GM21360 (cell line): ENCODE measurements at regions not wholly inside any gene's neighbourhood (a gene's known extent, or its start where the extent isn't known, plus 50 kb on each side); places are given as distances from the start of the nearest gene placed in this dataset.
A peak's percentile ranks its signal among the peaks of the same experiment; 100 is the strongest.

ENCODE experiments used
- ATAC-seq: cut with Tn5 transposase; IDR thresholded peaks from one replicate; pipeline ENCODE4 v1.9.1; 2021; ENCODE audit warnings: mild to moderate bottlenecking, moderate library complexity; ENCODE audit not compliant: unreplicated experiment

DNA sequence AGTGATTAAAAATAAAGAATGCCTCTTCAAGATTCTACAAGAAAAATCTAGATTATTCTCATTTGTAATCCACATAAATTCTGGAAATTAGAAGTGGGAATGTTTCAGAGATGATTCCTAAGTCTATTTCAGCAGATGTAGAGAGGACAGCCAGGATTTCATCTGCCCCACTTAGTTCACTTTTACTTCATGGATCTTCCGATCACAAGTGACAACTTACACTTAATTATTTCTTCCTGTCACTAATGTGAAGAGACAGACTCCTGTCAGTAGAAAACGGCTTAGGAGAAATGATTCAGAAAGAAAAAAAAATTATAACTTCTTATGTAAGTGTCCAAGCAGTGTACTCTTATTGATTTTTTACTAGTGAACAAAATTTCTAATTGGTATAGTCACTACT lies 368.2 kb upstream of the SMIM30 start:
- no peak for ATAC-seq

DNA sequence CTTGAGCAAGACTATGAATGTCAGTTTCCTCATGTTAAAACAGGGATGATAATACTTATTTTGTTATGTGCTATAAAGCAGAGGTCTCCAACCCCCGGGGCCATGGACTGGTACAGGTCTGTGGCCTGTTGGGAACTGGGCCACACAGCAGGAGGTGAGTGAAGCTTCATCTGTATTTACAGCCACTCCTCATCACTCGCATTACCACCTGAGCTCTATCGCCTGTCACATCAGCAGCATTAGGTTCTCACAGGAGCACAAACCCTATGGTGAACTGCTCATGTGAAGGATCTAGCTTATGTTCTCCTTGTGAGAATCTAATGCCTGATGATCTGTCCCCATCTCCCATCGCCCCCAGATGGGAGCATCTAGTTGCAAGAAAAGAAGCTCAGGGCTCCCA lies 365.3 kb upstream of the SMIM30 start:
- no peak for ATAC-seq

DNA sequence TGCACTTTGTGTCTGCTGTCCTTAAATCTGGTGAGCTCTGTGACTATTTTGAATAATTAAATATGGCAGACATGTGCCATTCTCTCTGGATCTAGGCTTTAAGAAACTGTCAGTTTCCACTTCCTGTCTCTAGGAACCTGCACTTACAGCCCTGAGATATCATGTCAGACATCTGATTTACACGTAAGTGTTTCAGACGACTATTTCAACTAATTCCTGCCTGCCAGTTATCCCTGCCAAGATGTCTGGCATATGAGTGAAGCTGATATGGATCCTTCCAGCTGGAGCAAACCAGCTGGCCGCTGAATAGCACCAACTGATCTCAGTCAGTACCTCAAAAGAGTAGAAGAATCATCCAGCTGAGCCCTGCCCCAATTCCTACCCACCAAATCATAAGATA lies 362.2 kb upstream of the SMIM30 start:
- ATAC-seq: no peak

DNA sequence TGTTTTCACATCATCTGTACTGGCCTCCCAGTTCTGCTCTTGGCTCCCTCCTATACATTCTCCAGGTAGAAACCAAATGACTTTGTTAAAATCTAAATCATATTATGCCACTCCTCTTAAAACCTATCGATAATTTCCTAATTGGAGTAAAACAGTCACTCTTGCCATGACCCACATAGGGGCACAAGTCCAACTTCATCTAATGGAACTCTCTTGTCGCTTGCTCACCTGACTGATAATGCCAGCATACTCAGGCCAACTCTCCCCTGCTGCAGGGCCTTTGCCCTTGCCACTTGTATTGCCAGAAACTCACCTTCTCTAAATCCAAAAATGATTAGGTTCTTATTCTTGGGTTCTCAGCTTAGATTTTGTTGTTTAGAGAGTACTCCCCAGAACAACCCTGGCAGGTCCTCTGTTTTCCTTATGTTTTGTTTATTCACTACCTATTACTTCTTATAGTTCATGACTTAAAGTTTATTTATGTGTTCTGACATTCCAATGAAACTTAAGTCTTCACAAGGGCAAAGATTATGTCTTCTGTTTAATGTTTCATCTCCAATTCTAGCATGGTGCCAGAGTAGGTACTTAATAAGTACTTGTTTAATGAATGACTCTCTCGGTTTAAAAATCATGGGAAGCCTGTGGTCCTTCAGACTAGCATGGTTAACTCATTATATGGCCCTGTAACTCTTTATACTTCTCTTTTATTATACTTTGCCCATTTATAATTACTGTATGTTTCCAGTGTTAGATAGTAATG lies 345.9 kb upstream of the SMIM30 start:
- no peak for ATAC-seq

DNA sequence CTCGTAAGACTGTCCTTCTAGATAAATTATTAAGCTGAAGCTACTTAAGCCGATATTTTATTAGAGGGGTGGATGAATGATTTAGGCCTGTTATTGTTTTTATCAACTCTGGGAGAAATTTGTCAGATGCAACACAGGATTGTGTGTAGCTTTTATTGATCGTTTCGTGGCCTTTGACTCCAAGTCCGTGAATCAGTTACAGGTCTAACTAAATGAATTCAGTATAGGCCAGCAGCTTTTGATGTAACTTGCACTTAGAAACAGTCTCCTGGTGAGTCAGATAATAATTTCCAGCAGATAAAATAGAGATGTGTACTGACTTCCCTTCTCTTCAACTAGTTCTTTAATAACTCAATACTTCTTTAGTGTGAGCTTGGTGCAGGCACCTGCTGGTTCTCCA lies 341.7 kb upstream of the SMIM30 start:
- ATAC-seq: no peak

DNA sequence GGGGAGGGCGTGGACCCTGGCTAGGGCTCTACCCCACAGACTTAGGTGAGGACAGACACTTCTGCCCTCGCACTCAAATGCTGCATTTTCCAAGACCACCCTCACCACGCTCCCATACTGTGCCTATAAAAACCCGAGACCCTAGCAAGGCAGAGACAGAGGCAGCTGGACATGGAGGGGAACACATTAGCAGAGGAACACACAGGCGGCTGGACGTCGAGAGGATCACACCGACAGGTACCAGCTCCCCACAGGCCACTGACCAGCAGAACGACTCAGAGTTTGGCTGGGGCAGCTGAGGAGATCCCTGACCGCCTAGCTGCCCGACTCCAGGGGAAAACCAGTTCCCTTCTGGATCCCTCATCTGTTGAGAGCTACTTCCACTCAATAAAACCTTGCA lies 338.2 kb upstream of the SMIM30 start:
- no peak for ATAC-seq

DNA sequence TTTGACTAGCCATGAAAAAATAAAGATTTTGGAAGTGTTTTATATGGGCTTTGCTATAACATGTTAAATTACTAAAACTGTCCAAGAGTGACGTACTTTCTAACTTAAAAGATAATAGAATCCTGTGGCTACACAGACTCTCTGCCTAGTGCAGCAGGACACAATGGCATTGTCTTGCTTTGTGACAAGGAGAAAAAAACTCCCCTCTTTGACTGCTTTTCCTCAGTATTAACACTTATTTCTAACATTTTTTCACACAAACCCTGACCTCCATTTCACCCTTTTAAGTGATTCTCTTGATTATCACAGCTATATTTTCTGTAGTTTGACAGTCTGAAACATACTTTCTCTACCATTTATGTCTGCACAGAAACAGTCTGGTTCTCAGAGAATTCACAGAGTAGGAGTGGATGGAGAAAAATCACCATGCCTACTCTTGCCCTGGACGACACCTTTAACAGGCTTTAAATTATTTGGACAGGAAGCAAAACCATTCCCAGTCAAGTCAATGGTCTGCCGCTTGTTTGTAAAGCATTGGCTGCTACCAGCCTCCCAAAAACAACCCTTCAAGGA lies 336.3 kb upstream of the SMIM30 start:
- no peak for ATAC-seq

DNA sequence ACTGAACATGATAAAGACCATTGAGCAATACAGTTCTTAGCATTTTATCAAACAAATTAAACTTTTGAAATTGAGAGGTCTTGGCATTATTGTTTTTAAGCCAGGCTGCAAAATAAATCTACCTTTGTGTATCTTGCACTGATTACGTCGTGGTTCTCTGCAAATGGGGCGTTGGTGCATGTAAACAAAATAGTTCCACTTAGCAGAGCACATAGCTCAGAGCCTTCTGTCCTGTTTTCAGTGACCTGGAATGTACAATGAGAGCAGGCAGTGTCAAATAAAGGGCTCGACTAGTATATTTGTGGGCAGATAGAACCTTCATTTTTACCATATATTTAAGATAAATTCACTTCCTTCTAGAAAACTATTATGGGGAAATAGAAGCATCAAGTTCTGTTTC lies 333.9 kb upstream of the SMIM30 start:
- no peak for ATAC-seq

DNA sequence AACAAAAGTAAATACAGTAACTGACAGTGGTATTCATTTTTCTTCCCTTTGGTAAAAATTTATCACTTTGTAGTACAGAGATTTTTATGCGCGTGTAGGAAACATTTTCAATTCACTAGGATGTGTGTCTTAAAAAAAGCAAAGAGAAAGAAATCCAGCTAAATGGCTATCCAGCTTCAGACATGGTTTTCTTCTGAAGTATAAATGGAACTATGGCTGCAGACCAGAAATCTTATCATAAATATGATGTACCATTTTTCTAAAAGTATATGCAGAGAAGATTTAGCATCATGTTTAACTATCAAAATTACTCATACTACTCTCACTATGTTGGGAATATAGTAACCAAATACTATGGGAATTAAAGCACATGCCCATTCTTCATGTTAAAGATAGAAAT lies 328.4 kb upstream of the SMIM30 start:
- ATAC-seq: no peak

DNA sequence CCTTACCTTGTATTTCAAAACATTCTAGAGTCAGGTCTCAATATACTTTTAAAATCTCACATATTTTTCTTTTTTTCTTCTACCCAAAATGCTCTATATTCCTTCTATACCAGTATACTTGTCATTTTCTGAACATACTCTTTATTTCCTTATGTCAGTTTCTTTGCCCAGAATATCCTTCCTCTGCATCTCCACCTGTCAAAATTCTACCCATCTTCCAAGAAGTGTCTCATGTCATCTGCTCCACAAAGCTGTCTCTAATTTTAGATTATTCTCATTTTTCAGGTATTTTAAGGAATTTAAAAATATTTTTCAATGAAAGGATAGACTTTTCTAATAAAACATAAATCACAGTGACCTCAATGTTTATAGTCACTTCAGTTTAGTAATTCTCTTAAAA lies 328.0 kb upstream of the SMIM30 start:
- no peak for ATAC-seq

DNA sequence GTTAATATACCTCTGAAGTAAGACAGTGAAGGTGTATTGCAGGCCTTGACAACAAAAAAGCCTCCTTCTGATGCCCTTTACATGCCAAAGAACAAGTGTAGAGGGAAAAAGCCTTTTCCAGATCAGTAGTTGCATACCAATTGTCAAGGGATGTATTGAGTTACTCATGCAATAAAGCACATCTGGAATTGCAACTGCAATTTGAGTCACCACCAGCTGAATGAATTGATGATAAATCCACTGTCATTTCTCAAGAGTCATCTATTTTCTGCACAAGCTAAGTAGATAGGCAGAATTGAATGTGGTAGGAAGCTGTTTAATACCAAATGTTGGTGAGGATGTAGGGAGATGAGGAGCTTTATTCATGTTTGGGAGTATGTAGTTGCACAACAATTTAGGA lies 325.9 kb upstream of the SMIM30 start:
- no peak for ATAC-seq

DNA sequence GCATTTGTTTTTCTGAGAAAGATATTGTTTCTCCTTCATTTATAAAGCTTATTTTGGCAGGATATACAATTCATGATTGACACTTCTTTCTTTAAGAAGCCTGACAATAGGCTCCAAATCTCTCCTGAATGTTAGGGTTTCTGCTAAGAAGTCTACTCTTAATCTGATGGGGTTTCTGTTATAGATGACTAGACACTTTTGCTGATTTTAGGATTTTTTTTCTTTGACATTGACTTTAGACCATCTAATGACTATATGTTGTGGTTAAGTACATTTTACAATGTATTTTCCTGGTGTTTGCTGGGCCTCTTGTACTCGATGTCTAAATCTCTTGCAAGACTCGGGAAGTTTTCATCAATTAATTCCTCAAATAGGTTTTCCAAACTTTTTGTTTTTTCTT lies 321.8 kb upstream of the SMIM30 start:
- ATAC-seq: no peak

DNA sequence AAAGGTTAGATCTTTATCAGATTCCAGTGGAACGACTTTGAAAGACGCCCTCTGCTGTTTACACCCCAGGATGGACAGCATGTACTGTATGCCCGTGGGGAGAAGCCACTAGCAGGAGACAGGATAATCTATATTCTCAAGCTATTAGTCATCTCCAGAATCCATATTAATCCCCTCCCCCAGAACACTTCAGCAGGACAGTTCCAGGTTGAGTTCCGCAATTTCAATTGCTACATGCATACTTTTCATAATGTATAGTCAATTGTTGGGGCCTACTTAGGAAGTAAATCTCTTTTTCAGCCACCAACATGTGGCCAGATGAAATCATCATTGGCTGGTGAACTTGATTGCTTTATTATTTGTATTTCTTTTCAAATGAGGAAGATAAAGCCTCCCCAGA lies 313.1 kb upstream of the SMIM30 start:
- no peak for ATAC-seq

DNA sequence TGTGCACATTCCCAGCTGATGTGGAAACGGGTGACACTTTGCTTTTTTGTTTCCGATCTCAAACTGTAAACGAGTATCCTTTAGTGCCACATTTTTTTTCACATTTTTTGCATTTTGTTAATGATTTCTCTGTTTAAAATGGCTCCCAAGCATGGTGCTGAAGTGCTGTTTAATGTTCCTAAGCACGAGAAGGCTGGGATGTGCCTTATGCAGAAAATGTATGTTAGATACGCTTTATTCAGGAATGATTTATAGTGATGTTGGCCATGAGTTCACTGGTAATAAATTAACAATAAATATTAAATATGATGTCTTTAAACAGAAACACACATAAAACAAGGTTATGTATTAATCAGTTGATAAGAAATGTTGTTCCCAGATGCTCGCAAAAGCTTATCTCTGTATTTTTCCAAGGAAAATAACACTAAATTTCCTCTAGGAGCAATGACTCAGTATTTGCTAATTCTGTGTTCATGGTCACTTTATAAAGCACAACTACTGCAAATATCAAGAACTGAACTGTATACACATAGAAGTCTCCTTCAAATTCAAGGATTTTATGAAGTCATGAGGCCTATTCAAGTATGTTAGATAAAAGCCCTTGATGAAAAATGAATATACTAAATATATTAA lies 305.9 kb upstream of the SMIM30 start:
- ATAC-seq: no peak

DNA sequence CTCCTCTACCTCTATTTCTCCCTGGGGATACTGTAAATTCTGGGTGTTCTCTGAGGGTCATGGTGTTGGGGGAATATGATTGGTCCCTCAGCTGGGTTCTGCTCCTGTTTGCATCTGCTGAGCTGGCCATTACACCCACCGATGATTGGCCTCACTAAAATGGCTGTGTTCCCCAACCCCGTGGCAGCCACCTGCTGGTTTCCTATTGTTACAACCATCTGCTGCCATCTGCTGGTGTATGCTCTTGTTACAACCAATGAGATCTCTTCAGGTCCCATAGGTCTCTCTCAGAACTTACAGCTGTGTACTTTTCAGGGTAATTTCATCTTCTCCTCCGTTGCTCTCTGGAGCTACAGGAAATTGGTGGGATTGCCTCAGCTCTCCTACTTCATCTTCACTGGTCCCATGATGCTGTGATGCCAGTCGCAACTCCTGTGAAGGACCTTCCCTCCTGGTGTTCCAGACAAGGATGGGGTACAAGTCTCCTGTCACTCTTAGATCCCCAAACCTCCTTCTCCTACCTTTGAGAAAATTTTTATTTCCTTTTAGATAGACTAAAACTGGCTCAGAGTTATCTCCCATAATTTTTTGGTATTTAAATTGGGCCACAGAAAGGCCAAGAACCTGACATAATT lies 303.5 kb upstream of the SMIM30 start:
- peak; percentile 100 for ATAC-seq

DNA sequence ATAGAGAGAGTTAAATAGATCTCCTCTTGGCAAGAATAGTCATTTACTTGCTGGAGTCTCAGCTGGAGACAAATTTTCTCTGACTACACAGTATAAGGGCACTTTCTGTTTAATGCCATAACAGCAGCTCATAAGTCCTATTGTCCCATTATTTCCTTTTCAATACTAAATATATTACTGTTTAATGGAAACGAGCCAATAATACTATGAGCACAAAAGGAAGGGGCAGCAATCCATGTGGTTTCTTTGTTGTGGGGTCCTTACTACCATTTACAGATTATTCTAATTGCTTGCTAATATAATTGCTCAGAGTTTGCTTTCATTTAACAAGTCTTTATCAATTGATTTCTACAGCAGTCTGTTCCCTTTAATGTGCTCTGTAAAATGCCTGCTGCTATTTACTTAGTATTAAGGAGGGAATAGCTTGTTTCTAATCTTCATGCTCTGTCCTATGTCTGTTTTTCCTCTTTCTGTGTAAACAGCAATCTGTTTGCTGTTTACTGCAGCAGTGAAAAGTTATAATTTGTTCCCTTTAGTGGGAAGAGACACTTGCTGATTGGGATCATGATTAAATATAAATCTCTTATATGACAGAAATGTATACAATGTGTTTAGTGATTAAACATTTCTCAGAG lies 296.2 kb upstream of the SMIM30 start:
- no peak for ATAC-seq

DNA sequence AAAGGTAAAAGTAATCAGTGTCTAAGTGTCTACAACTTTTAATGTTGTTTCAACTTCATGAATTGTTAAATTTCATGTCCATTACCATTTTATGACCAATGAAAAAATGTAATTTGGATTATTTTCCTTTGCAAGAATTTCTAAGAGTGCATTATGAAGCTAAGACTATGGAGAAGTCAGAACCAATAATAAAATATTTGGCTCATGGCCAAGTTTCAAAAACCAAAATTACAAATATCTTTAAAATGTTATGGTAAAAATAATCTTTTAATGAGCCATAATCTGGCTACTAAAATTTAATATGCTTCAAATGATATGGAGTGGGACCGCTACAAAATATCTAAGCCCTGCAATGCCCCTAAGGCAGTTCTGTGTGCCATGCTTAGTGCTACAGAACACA lies 294.1 kb upstream of the SMIM30 start:
- no peak for ATAC-seq

DNA sequence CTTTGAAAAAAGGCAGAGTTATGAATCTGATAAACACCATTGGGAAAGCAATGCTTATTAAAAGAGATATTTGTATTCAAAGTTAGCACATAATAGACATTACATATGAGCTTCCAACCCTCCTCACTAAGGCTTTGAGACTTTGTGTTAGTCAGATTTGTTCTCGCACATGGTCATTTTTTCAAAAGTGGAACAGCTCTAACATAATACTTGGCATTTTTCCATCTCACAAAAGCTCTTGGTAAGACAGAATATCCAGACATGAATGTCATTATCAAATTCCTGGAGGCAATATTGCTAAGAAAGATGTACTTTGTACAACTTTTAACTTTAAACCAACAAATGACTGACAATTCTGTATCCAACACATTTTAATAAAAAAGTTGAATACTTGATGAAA lies 292.4 kb upstream of the SMIM30 start:
- ATAC-seq: no peak

DNA sequence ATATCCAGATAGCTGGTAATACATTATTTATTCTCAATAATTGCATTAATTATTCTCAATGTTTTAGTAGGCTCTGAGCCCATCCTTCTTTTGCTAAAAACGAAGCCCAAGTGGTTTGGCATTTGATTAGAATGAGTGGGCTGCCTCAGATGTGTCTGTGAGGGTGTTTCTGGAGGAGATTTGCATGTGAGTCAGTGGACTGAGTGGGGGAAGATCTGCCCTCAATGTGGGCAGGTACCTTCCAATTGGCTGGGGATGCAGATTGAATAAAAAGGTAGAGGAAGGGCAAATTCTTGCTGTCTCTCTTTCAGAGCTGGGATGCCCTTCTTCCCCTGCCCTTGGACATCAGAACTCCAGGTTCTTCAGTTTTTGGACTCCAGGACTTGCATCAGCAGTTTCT lies 290.6 kb upstream of the SMIM30 start:
- ATAC-seq: no peak

DNA sequence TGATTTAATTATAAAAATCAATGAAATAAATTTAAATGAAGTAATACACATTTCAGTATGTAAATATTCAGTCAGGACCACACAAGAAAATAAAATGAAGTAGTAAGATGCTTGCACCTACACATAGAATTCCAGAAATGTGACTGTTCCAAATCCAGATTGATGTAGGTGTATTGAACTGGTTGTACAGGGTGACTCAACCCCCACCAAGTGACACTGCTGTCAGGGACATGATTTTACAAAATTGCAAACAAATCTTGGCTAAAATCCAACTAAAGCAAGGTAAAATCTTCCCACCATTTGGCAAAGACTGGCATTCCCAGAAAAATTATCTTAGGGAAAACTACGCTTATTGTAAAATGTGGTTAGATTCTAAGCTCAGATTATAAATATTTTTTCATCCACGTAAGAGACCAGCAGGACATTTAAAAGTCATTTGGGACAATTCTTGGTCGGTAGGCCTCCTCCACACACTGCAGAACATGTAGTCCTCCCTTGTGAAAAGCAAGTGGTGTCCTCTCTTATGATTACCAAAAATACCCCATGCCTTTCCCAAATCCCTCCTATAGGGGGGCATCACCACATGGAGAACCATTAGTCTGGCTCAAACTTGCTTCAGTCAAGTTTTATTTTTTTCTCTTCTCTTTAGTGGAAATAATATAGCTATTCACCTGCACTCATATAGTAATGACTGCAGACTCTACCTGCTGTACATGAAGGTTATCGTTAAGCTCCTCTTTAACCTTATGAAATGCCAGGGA lies 287.1 kb upstream of the SMIM30 start:
- no peak for ATAC-seq

DNA sequence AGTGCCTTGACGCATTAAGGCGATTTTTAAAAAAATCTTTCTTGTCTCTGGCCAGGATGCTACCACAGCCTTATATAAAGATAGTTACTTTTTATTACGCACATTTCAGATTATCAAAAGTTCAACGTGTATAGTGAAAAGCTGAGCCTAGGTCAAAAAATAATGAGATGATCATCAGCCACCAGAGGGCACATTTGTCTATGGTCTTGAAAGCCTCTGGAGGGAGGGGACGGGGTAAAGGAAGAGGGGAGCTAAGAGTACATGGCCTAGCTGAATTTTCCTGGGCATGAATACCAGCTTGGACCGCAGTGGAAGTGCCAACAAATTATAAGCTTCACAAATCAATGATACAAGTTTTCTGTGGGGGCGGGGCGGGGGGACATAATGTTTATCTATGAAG lies 285.9 kb upstream of the SMIM30 start:
- ATAC-seq: no peak
